GM21737 (cell line): ENCODE measurements at regions not wholly inside any gene's neighbourhood (a gene's known extent, or its start where the extent isn't known, plus 50 kb on each side); places are given as distances from the start of the nearest gene placed in this dataset.

ENCODE experiments used
- ATAC-seq: cut with Tn5 transposase; IDR thresholded peaks from one replicate; pipeline ENCODE4 v1.9.1; 2021; ENCODE audit warnings: mild to moderate bottlenecking, moderate library complexity; ENCODE audit not compliant: unreplicated experiment

DNA sequence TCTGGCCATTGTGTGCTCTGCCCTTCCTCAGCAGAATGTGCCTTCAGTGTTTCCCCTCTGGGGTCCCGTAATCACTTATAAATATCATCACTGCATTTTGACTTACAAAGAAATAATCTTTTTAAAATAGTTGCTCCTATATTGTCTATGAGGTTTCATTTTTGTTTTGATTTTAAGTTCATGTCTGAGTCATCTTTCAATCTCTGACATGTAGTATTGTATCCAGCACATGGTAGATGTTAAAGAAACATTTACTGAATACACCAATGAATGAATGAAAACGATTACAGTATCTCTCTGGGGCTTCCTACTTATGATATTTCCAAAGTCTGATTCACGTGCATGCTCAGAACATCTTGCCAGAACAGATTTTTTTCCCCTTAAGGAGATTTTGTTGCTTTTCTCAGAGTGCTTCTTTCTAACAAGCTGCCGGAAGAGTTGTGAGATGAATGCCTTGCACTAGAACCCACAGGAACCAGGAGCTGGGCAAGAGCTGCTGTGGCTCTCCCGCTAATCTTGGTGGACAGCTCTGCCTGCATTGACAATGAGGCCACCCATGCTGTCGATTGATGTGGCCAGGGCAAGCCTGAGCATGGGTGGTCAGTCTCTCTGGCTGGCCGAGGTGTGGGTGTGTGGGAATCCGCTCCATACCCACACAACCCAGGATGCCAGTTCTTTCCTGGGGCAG is 199.4 kb downstream of the CYRIA start:
- ATAC-seq = no peak

DNA sequence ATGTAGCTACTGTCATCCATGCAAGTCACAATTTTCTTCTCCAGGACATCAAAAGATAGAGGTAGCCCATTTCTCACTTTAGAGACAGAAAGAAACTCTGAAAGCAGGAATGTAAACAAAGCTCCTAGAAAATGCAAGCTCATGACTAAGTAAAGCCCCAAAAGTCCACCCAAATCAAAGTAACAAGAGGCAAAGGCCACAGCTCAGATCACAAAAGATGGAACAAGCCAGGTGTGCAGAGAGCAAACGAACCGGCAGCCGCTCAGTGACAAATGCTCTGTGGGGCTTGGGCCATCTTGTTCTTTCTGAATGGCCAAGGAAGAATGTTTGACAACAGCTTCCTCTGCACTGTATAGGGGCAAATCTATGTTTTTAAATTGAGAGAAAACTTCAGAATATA is 201.0 kb downstream of the CYRIA start:
- ATAC-seq = no peak

DNA sequence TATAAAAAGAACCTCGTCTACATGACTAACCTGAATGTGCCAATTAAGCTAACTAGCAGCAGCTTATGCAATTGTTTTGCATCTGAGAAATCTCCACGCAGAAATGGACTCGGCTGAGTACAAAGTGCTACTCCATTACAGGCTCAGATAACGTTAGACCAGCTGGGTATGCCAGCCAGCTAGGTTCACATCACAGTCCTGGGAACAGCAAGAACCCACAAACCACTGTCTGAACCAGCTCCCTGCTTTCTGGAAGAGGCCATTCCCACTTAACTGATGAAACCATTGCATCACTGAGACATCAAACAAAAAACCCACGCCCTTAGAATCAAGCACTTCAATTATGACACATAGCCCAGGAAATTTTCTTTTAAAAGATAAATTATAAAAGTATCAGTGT is 202.7 kb downstream of the CYRIA start:
- no peak for ATAC-seq

DNA sequence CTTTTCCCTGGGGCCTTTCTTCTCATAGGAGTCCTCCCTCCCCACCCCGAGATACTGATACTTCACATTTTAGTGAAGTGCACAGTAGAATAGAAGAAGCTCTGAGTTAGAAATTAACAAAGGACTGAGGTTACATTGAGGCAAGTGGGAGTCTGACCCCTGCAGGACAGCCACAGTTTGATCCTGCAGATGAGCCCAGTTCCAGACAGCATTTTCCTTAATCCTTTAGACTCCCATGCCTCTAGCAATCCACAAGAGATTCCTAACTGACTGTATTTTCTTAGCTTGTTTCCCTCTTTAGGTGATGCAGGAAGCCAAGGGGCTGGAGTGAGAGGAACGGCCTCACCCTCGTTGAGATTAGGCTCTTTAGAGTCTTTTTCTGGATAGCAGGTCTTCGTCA is 204.0 kb downstream of the CYRIA start:
- ATAC-seq = no peak

DNA sequence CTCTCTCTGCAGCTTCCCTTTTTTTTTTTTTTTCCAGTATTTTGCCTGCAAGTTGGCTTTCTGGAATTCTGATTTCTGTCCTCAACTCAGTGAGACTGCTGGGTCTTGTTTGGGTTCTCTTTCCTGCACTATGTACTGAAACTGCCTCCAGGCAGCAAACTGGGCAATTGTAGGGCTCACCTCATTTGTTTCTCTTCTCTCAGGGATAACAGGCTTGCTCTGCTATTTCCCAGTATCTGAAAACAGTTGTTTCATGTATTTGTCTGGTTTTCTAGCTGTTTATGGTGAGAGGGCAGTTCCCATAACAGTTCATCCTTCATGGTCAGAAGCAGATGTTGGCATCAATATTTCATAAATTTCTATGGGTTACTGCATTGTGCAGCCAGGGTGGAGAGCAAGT is 206.0 kb downstream of the CYRIA start:
- ATAC-seq = no peak

DNA sequence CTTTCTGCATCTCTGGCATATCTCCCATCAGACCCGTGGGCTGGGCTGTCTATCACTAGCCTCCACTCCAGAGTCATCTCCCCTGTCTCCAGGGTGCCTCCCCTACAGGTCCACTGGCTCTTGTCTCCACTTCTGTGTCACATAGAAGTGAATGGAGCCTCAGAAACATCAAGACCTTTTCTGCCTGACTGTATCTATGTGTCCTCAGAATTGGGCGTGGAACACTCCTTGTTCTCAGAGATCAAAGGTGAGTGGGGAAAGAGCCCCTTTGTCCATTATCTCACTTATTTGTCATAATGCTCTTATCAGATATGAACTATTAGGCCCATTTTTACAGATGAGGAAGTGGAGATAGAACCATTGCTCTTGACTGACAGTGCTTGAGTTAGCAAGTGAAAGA is 211.0 kb downstream of the CYRIA start:
- ATAC-seq = no peak

DNA sequence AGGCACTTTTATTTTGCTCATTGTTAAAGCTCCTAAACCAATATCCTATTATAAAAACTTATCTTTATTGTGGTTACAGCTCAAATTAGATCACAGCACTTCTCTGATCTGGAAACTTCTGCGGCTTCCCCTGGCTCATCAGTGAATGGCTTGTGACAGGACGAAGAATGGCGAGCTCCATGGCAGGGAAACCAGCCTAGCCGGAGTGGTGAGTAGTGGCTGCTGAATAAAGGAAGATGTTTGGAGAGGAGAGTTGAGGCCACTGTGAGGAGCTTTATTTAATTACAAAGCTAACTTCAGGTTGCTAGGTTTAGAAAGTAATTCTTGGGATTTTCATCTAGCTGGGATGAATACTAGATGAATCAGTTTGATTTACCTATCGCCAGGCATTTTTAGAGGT is 213.5 kb downstream of the CYRIA start:
- no peak for ATAC-seq

DNA sequence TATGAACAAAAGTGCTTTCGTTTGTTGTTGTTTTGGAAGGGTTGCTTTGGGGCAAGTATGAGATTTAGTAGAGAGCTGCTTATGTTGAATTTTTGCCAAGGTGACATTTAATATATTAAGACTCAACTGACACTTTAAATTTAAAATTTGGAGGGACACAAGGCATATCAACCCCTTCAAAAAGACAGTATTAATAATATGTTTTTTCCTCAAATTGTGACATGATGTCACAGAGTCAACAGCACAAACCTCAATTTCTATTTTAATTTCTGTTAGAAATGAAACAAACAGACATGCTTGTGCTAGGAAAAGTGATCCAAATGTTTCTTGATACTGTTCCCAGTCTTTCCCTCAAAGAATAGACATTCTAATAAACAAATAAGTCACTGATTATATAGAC is 218.9 kb downstream of the CYRIA start:
- ATAC-seq = no peak

DNA sequence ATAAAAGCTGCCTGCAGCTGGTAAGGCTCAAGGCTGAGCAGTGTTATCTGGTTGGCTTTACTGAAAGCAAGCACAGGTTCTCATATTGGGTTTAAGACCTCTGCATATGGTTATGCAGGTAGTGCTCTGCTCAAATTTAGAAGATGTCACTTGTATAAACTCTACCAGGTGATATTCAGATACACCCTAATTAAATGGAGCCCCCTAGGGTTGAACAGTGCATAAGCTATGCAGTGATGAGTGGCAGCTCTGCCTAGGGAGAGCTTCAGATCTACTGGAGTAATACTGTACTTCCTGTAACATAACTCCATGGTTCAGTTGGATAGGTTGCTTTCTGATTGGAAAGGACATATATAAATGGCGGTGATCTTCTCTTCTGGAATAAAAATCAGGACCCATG is 222.7 kb downstream of the CYRIA start:
- no peak for ATAC-seq

DNA sequence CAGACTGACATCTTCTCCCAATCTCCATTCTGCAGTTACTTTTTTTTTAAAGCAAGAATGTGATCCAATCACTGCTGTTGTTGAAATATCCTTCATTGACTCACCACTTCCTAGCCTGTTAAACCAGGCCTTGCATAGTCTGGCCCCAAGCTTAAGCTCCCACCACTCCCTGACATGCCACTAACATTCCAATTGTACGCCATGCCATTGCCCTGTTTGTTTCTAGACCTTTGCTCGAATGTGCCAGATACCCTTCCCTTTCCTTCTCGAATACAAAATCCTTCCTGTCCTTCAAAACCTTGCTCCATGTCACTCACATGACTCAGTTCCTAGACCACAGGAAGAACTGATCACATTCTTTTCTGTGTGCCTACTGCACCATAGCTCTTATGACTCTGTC is 224.2 kb downstream of the CYRIA start:
- ATAC-seq = no peak

DNA sequence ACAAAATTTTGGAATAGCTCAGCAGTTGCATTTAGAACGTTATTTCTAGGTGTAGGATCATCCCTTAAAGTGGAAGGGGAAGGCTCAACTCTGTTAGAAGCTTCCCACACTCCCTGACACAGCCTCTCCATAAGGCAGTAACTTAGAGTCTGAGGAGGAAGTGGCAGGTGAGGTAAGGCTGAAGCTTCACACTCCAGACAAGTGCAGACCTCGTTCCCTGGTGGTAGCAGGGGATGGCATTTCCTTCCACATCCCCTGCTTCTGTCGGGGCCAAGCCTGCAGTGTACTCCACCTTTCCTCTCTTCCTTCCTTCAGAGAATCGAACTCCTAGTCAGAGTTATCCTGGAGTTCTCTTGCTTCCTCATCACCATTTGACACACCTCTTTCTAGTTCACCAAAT is 224.7 kb downstream of the CYRIA start:
- no peak for ATAC-seq

DNA sequence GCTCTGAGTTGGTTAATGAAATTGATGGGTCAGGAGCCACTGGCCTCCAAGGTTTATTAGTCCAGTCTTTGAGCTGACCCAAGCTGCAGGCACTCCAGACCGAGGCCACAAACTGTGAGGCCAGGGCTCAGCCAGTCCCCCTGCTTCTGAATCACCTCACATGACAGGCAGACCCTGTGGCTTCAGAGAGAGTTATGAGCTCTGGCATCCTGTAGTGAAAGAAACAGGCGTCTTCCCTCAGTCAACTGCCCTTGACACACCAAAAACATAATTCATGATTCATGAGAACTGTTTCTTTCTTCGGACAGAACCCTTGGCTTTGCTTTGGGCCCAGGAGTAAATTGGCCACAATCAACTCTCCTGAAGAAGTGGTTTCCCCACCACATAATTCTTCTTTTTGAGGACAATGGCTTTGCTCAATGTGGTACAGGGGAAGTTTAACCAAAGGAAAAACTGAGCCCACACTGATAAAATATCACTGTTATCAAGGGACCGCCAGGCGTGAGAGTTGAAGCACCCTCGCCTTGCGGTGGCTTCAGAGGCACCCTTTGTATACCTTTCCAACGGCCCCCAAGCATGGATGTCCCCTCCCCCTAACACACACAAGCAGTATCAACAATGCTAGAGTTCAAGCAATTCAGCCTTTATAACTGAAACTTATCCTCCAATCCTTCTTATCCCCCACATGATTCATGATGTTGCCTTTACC is 226.9 kb downstream of the CYRIA start:
- ATAC-seq = no peak

DNA sequence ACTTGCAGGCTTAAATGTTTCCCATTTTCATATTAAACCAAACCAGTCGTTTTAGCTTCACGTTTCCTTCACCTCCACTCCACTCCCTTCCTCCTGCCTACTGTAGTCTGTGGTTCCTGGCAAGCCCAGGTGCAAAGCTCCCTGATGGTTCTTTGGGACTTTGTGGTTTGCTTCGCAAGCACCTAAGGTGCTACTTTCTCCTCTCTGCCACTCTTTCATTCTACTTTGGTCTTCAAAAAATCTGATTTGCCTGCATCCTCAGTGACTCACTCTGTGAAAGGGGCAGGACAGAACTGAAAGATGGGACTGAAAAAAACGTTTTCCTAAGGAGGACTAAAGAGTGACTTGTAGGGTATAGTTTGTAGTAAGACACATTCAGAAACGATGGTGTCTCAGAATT is 228.4 kb downstream of the CYRIA start:
- ATAC-seq = no peak

DNA sequence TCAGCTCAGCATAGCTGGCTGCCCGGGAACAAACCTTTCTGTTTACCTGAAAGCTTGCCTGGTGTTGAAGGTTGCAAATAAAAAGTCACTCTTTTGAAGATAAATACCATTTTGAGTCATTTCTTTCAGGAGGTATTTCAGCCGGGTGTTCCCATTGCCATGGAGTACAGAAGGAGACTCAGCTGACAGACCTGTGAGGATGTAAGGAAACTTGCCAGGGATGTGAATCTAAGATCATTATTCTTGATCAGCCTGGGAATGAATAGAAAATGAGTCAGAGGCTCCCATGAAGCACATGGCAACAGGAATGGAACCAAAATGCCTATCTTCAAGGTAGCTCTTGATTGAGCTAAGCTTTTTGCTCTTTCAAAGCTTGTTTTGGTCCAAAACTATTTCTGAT is 231.2 kb downstream of the CYRIA start:
- ATAC-seq = no peak

DNA sequence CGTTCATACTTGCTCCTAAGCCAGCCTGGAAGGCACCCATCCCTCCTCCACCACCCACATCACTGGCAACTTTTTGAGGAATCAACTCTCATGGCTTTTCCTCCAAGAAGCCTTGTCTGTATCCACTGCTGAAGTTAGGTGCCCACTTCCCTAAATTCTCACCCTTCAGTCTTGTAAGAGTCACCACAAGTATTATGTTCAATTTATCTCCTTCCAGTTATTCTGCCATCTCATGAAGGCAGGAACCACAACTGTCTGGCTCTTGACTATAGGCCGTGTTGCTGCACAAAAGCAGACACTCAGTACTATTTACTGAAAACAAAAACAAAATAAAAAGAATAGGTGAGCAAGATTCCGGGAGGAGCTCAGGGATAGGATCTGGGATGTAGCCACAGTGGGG is 234.8 kb downstream of the CYRIA start:
- no peak for ATAC-seq

DNA sequence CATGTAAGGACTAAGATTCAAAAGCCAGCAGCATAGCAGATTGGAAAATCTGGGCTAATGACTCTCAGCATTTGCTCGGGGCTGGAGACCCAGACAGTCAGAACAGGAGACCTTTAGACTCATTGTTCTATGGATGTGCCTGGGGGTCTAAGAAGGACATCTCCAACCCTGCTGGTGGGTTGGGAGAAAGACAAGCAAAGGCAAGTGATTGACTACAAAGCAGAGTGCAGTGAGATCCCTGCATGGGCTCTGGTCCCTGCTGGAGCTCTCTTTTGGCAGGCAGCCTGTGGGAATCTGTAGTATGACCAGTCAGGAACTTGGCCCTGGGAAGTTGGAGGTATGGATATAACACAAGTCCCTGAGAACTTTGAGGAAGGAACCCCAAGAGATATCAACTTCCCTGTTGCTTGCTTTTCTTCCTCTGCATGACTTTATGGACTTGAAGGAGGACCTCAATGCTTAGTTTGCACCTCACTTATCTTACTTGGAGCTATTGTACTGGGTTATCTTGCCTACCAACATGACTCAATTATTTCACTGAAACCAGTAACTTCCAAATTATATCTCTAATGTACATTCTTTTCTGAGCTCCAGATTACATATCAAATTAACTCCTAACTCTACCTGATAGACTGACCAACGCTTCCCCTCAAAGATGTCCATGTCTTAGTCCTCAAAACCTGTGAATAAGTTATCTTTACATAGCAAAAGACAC is 236.0 kb downstream of the CYRIA start:
- no peak for ATAC-seq

DNA sequence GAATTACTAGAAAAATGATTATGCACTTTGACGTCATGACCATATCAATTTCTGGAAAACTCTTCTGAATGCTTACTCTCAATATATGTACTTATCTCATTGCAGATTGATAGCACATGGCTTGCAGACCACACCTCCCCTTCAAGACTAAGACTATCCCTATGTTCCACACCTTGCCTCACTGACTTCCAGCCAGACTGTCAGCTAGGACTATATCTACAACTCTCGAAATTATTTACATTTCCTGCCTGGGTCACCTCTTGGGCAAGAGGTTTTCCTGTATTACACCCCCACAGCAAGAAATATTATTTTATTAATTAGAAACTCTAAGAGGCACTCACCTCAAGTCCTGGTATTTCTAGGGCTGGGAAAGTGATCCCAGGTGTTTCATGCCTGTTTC is 236.6 kb downstream of the CYRIA start:
- ATAC-seq = no peak

DNA sequence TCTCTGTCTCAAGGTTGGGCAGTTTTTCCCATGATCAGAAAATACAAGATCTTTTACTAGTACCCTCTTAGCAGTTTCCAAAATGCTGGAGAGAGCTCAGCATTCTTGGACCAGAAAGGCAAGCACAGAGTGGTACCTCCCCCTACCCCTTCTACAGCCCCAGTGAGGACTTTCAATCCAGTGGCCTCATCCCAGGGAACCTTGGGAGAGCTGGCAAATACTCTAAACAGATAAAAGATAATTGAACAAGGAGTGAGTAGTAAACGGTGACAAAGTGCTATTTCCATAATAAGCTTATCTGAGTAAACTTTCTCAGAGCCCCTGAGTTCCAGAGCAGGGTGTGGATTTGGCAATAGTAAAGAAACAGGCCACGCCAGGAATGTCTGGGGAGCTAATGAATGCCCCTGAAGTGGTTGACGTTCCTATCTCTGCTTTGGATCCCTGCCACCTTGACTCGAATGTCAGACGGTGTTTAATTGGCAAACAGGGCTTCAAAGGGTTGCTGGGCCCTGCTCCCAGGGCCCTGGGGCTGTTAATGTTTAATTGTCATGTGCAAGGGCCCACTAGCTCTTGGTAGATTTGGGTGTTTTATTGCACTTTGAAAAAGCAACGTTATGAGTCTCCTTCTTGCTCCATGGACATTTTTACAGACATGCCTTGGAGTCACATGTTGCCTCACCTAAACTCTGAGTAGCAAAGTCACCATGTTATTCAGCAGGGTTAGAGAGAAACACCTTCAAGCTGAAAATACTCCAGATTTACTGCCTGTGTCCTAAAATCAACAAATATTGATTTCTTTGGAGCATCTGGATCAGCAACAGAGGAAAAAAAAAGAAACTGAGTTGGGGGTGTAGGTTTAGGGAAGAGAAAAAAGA is 239.9 kb downstream of the CYRIA start:
- no peak for ATAC-seq

DNA sequence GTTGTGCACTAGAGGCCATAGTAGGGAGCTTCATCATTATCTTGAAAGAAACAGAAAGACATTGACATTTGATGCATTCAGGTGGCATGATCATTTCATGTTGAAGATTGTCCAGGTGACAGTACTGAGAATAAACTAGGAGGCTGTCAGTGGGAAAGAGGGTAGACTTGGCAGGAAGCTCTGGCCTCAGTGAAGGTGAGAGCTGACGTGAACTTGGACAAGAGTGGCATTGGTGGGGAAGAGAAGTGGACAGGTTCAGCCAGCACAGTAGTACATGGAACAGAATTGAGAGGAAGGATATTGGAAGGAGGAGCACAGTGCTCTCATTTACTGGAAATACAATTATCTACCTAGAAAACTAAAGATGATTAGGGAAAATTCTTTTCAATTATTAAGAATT is 245.2 kb downstream of the CYRIA start:
- no peak for ATAC-seq

DNA sequence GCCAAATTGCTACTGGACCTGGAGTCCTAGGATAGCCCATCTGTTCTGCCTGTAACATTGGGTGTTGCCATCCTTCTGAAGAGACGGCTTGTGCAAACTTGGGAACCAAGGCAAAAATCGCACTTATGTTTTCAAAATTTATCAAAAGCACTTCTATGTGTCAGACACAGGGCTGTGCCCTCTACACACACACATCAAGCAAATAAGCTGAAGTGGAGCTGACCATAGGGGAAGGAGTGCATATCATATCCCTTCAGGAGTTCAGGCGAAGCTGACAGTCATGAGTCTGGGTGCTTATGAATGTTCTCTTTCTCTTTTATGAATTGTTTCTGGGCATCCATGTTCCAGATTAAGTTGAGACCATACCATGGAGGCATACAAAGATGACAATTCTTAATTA is 247.9 kb downstream of the CYRIA start:
- ATAC-seq = no peak

DNA sequence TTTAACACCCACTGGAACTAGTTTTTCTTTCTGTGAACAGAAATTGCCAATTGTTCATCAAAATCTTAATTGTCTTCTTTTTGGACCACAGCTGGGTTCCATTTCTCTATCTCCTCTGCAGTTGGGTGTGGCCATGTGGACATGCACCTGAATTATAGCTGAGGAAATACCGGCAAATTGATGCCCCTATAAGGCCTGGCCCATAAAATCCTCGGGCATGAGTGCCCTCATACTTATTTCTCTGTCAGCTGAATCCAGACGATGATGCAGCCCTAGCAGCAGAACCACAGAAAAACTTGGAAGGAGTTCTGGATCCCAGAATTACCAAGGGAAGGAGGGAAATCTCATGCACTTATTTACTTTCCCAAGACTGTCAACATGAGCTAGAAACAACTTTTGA is 249.0 kb downstream of the CYRIA start:
- ATAC-seq = no peak
